ENCODE measurements at regions not wholly inside any gene's neighbourhood (a gene's known extent, or its start where the extent isn't known, plus 50 kb on each side); places are given as distances from the start of the nearest gene placed in this dataset.

DNA sequence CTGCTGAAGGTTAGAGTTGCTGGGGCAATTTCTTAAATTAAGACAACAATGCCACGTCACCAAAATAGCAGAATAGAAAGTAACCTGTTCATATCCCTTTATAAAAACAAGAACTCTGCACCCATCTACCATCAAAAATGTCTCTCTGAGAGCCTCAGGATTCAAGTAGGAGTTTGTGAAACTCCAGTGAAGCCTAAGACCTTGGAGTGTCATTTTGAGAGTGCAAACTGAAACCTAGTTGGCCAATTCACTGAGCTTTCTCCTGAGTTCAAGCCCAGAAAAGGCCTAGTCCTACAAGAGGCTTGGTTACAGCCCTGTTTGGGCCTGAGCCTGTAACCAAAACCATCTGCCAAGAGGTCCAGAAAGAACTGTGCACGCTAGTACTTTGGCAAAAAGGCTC, 335.1 kb downstream of the EFHB start:
- no peaks in the 10 kb centered on the region for H3K4me1 ChIP-seq (ENCODE audit: insufficient read depth, poor library complexity, severe bottlenecking)
- ATAC-seq (ENCODE audit: low read depth) (no peak), DNase-seq (ENCODE audit: low spot score) (no peak)
- no peaks in the 10 kb centered on the region for H3K36me3 ChIP-seq (ENCODE audit: low read depth)
- H3K9me3 ChIP-seq (ENCODE audit: severe bottlenecking) = no peaks in the 10 kb centered on the region
- no peak overlapping the region for H3K4me3 ChIP-seq (ENCODE audit: severe bottlenecking)
- H3K27ac ChIP-seq (ENCODE audit: poor library complexity, severe bottlenecking) = no peak overlapping the region
- H3K27me3 ChIP-seq (ENCODE audit: insufficient read depth, poor library complexity, severe bottlenecking) = no peaks in the 10 kb centered on the region
- TF ChIP-seq, protein P1, sequence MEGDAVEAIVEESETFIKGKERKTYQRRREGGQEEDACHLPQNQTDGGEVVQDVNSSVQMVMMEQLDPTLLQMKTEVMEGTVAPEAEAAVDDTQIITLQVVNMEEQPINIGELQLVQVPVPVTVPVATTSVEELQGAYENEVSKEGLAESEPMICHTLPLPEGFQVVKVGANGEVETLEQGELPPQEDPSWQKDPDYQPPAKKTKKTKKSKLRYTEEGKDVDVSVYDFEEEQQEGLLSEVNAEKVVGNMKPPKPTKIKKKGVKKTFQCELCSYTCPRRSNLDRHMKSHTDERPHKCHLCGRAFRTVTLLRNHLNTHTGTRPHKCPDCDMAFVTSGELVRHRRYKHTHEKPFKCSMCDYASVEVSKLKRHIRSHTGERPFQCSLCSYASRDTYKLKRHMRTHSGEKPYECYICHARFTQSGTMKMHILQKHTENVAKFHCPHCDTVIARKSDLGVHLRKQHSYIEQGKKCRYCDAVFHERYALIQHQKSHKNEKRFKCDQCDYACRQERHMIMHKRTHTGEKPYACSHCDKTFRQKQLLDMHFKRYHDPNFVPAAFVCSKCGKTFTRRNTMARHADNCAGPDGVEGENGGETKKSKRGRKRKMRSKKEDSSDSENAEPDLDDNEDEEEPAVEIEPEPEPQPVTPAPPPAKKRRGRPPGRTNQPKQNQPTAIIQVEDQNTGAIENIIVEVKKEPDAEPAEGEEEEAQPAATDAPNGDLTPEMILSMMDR (IDR thresholded peaks at IDR 0.05; ENCODE audit: poor library complexity, severe bottlenecking) = no peak

DNA sequence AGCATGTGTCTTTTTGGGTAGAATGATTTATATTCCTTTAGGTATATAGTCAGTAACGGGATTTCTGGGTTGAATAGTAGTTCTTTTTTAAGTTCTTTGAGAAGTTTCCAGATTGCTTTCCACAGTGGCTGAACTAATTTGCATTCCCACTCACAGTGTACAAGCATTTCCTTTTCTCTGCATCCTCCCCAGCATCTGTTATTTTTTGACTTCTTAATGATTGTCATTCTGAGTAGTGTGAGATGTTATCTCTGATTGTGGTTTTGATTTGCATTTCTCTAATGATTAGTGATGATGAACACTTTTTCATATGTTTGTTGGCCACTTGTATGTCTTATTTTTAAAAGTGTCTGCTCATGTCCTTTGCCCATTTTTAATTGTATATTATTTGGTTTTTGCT, 337.6 kb downstream of the EFHB start:
- no peaks in the 10 kb centered on the region for H3K36me3 ChIP-seq (ENCODE audit: low read depth)
- H3K4me3 ChIP-seq (ENCODE audit: severe bottlenecking) = no peak overlapping the region
- ATAC-seq (ENCODE audit: low read depth) (no peak), DNase-seq (ENCODE audit: low spot score) (no peak)
- no peaks in the 10 kb centered on the region for H3K27me3 ChIP-seq (ENCODE audit: insufficient read depth, poor library complexity, severe bottlenecking)
- no peaks in the 10 kb centered on the region for H3K9me3 ChIP-seq (ENCODE audit: severe bottlenecking)
- no peaks in the 10 kb centered on the region for H3K4me1 ChIP-seq (ENCODE audit: insufficient read depth, poor library complexity, severe bottlenecking)
- no peak overlapping the region for H3K27ac ChIP-seq (ENCODE audit: poor library complexity, severe bottlenecking)
- TF ChIP-seq, protein P1 (IDR thresholded peaks at IDR 0.05; ENCODE audit: poor library complexity, severe bottlenecking) = no peak

DNA sequence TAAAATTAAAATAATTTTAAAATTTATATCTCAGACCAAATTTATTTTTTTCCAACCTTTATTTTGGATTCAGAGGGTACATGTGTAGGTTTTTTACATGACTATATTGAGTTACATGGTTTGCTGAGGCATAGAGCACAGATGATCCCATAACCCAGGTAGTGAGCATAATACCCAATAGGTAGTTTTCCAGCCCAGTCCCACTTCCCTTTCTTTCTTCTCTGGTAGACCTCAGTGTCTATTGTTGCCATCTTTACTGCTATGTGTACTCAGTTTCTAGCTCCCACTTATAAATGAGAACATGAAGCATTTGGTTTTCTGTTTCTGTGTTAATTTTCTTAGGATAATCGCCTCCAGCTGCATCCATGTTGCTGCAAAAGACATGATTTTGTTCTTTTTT, 338.1 kb downstream of the EFHB start:
- no peaks in the 10 kb centered on the region for H3K27me3 ChIP-seq (ENCODE audit: insufficient read depth, poor library complexity, severe bottlenecking)
- TF ChIP-seq, protein P1 (IDR thresholded peaks at IDR 0.05; ENCODE audit: poor library complexity, severe bottlenecking) = no peak
- no peaks in the 10 kb centered on the region for H3K9me3 ChIP-seq (ENCODE audit: severe bottlenecking)
- ATAC-seq (ENCODE audit: low read depth) = no peak
- H3K4me1 ChIP-seq (ENCODE audit: insufficient read depth, poor library complexity, severe bottlenecking) = no peaks in the 10 kb centered on the region
- H3K36me3 ChIP-seq (ENCODE audit: low read depth) = no peaks in the 10 kb centered on the region
- no peak for DNase-seq (ENCODE audit: low spot score)
- no peak overlapping the region for H3K4me3 ChIP-seq (ENCODE audit: severe bottlenecking)
- no peak overlapping the region for H3K27ac ChIP-seq (ENCODE audit: poor library complexity, severe bottlenecking)
